ENCODE measurements at regions not wholly inside any gene's neighbourhood (a gene's known extent, or its start where the extent isn't known, plus 50 kb on each side); places are given as distances from the start of the nearest gene placed in this dataset.

- H3K27me3 ChIP-seq (ENCODE audit: insufficient read depth, insufficient read length) = no peaks in the 10 kb centered on the region
- H3K4me3 ChIP-seq (ENCODE audit: insufficient read length, low read depth) = no peak overlapping the region
- no peaks in the 10 kb centered on the region for H3K4me1 ChIP-seq (ENCODE audit: insufficient read depth, insufficient read length)
- no peak overlapping the region for H3K9ac ChIP-seq (ENCODE audit: insufficient read length, low read depth)
- H3K36me3 ChIP-seq (ENCODE audit: insufficient read depth, insufficient read length, low read length) = no peaks in the 10 kb centered on the region
- no peaks in the 10 kb centered on the region for H3K9me3 ChIP-seq (ENCODE audit: insufficient read depth, low read length)
- TF ChIP-seq SUZ12 (IDR thresholded peaks at IDR 0.05; ENCODE audit: extremely low read depth, insufficient read depth, insufficient read length) = no peak
- no peak for TF ChIP-seq ZNF274 (IDR thresholded peaks at IDR 0.05; ENCODE audit: low read depth, low read length)
- TF ChIP-seq YY1 (IDR thresholded peaks at IDR 0.05; ENCODE audit: insufficient read depth, insufficient read length) = no peak
- DNase-seq (ENCODE audit: low read depth, low spot score) = no peak
Measured at GRCh38 chr4:20512033-20512792, 188.0 kb upstream of the PACRGL start.

DNA sequence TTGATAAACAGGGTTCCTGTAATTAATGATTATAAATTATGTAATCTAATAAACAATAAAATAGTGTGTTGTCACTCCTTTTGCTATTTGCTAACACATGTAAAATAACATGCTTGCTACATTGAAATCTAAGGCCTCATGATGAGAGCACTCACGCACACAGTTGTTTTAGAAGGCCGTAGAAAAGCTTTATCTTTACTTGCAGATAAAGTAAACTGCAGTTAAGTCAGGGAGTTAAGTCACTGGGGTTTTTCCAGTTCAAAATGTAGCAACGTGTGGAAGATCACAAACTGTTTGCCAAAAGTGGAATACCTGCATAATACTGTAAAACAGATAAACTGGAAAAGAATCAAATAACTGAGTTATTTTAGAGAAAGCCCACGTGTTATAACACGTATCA lies 187.3 kb upstream of the PACRGL start:
- Histone ChIP-seq H3K4me3 (ENCODE audit: insufficient read length, low read depth) (no peak overlapping the region), H3K27me3 (ENCODE audit: insufficient read depth, insufficient read length) (no peaks in the 10 kb centered on the region), H3K9me3 (ENCODE audit: insufficient read depth, low read length) (no peaks in the 10 kb centered on the region), H3K9ac (ENCODE audit: insufficient read length, low read depth) (no peak overlapping the region), H3K36me3 (ENCODE audit: insufficient read depth, insufficient read length, low read length) (no peaks in the 10 kb centered on the region), H3K4me1 (ENCODE audit: insufficient read depth, insufficient read length) (no peaks in the 10 kb centered on the region)
- no peak for DNase-seq (ENCODE audit: low read depth, low spot score)
- TF ChIP-seq ZNF274 (IDR thresholded peaks at IDR 0.05; ENCODE audit: low read depth, low read length) (no peak), YY1 (IDR thresholded peaks at IDR 0.05; ENCODE audit: insufficient read depth, insufficient read length) (no peak), SUZ12 (IDR thresholded peaks at IDR 0.05; ENCODE audit: extremely low read depth, insufficient read depth, insufficient read length) (no peak)

- TF ChIP-seq YY1 (IDR thresholded peaks at IDR 0.05; ENCODE audit: insufficient read depth, insufficient read length) (no peak), ZNF274 (IDR thresholded peaks at IDR 0.05; ENCODE audit: low read depth, low read length) (no peak), SUZ12 (IDR thresholded peaks at IDR 0.05; ENCODE audit: extremely low read depth, insufficient read depth, insufficient read length) (no peak)
- Histone ChIP-seq H3K4me3 (ENCODE audit: insufficient read length, low read depth) (no peak overlapping the region), H3K4me1 (ENCODE audit: insufficient read depth, insufficient read length) (no peaks in the 10 kb centered on the region), H3K27me3 (ENCODE audit: insufficient read depth, insufficient read length) (no peaks in the 10 kb centered on the region), H3K9me3 (ENCODE audit: insufficient read depth, low read length) (no peaks in the 10 kb centered on the region), H3K9ac (ENCODE audit: insufficient read length, low read depth) (no peak overlapping the region), H3K36me3 (ENCODE audit: insufficient read depth, insufficient read length, low read length) (no peaks in the 10 kb centered on the region)
- no peak for DNase-seq (ENCODE audit: low read depth, low spot score)
Measured at GRCh38 chr4:20520901-20521300, 179.4 kb upstream of the PACRGL start.

DNA sequence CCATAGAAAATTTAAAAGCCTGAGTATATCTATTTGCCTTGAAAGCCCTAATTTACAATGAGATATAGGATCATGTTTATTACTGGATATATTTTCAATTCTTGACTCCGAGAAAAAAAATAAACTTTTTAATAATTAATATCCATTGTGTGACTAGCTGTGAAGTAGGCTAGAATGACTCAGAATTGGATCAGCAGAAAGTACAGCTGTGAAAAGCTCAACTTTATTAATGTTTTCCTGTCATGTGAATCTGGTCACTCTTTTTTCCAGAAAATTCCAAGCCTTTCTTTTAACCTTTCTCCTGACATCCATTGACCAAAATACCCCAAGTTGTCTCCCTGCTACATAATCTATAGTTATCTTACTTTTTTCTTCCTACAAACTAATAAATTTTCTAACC lies 171.8 kb upstream of the PACRGL start:
- H3K27me3 ChIP-seq (ENCODE audit: insufficient read depth, insufficient read length) = no peaks in the 10 kb centered on the region
- no peaks in the 10 kb centered on the region for H3K4me1 ChIP-seq (ENCODE audit: insufficient read depth, insufficient read length)
- no peak for TF ChIP-seq ZNF274 (IDR thresholded peaks at IDR 0.05; ENCODE audit: low read depth, low read length)
- TF ChIP-seq SUZ12 (IDR thresholded peaks at IDR 0.05; ENCODE audit: extremely low read depth, insufficient read depth, insufficient read length) = no peak
- no peak for TF ChIP-seq YY1 (IDR thresholded peaks at IDR 0.05; ENCODE audit: insufficient read depth, insufficient read length)
- no peaks in the 10 kb centered on the region for H3K36me3 ChIP-seq (ENCODE audit: insufficient read depth, insufficient read length, low read length)
- H3K4me3 ChIP-seq (ENCODE audit: insufficient read length, low read depth) = no peak overlapping the region
- H3K9ac ChIP-seq (ENCODE audit: insufficient read length, low read depth) = no peak overlapping the region
- no peak for DNase-seq (ENCODE audit: low read depth, low spot score)
- no peaks in the 10 kb centered on the region for H3K9me3 ChIP-seq (ENCODE audit: insufficient read depth, low read length)

- Histone ChIP-seq H3K9me3 (ENCODE audit: insufficient read depth, low read length) (no peaks in the 10 kb centered on the region), H3K27me3 (ENCODE audit: insufficient read depth, insufficient read length) (no peaks in the 10 kb centered on the region), H3K4me3 (ENCODE audit: insufficient read length, low read depth) (no peak overlapping the region), H3K9ac (ENCODE audit: insufficient read length, low read depth) (no peak overlapping the region), H3K4me1 (ENCODE audit: insufficient read depth, insufficient read length) (no peaks in the 10 kb centered on the region), H3K36me3 (ENCODE audit: insufficient read depth, insufficient read length, low read length) (no peaks in the 10 kb centered on the region)
- TF ChIP-seq ZNF274 (IDR thresholded peaks at IDR 0.05; ENCODE audit: low read depth, low read length) (no peak), SUZ12 (IDR thresholded peaks at IDR 0.05; ENCODE audit: extremely low read depth, insufficient read depth, insufficient read length) (no peak), YY1 (IDR thresholded peaks at IDR 0.05; ENCODE audit: insufficient read depth, insufficient read length) (no peak)
- no peak for DNase-seq (ENCODE audit: low read depth, low spot score)
Measured at GRCh38 chr4:20529691-20530090, 170.6 kb upstream of the PACRGL start.

GRCh38 chr4:20532116-20532790 lies 168.0 kb upstream of the PACRGL start:
- H3K27me3 ChIP-seq (ENCODE audit: insufficient read depth, insufficient read length) = no peaks in the 10 kb centered on the region

More at GRCh38 chr4:20532116-20532790, 168.0 kb upstream of the PACRGL start:
- H3K4me1 ChIP-seq (ENCODE audit: insufficient read depth, insufficient read length) = no peaks in the 10 kb centered on the region
- no peak overlapping the region for H3K4me3 ChIP-seq (ENCODE audit: insufficient read length, low read depth)
- no peak for DNase-seq (ENCODE audit: low read depth, low spot score)
- no peak overlapping the region for H3K9ac ChIP-seq (ENCODE audit: insufficient read length, low read depth)
- H3K9me3 ChIP-seq (ENCODE audit: insufficient read depth, low read length) = no peaks in the 10 kb centered on the region
- no peak for TF ChIP-seq YY1 (IDR thresholded peaks at IDR 0.05; ENCODE audit: insufficient read depth, insufficient read length)
- no peak for TF ChIP-seq SUZ12 (IDR thresholded peaks at IDR 0.05; ENCODE audit: extremely low read depth, insufficient read depth, insufficient read length)
- no peak for TF ChIP-seq ZNF274 (IDR thresholded peaks at IDR 0.05; ENCODE audit: low read depth, low read length)
- H3K36me3 ChIP-seq (ENCODE audit: insufficient read depth, insufficient read length, low read length) = no peaks in the 10 kb centered on the region
